Ectodermal cell (in vitro differentiated cells): ENCODE measurements at regions not wholly inside any gene's neighbourhood (a gene's known extent, or its start where the extent isn't known, plus 50 kb on each side); places are given as distances from the start of the nearest gene placed in this dataset.
"Not testable (repeated sequence)": the region's sequence is repeated elsewhere in the genome, so short reads cannot be mapped to it uniquely, and the experiment has no call there.

ENCODE experiments used
- H3K27ac ChIP-seq: 2 replicates; pipeline ENCODE4 v1.7.0; 2013; ENCODE audit warnings: mild to moderate bottlenecking, low read depth, low read length; ENCODE audit not compliant: insufficient read depth, poor library complexity, severe bottlenecking
- H3K27me3 ChIP-seq: 2 replicates; pipeline ENCODE4 v1.7.0; 2013; ENCODE audit warnings: mild to moderate bottlenecking, low read length; ENCODE audit not compliant: insufficient read depth, control insufficient read depth, poor library complexity, severe bottlenecking
- H3K36me3 ChIP-seq: one replicate; pipeline ENCODE4 v1.7.0; 2013; ENCODE audit warnings: low read length; ENCODE audit not compliant: control insufficient read depth, insufficient read depth
- H3K4me1 ChIP-seq: one replicate; pipeline ENCODE4 v1.7.0; 2013; ENCODE audit warnings: low read length; ENCODE audit not compliant: control insufficient read depth, insufficient read depth
- H3K4me3 ChIP-seq: 2 replicates; pipeline ENCODE4 v1.7.0; 2013; ENCODE audit warnings: low read depth, low read length, control low read depth; ENCODE audit not compliant: insufficient read depth
- H3K9me3 ChIP-seq: 2 replicates; pipeline ENCODE4 v1.7.0; 2013; ENCODE audit warnings: mild to moderate bottlenecking, low read length, moderate library complexity; ENCODE audit not compliant: control insufficient read depth
- WGBS, 2 experiments: methylation state at CpG; one replicate each; pipeline ENCODE4 v1.1.7; 2013; ENCODE audit warnings: missing lambda C conversion rate in 2 of 2; 5-methylcytosine and 5-hydroxymethylcytosine counted together

DNA sequence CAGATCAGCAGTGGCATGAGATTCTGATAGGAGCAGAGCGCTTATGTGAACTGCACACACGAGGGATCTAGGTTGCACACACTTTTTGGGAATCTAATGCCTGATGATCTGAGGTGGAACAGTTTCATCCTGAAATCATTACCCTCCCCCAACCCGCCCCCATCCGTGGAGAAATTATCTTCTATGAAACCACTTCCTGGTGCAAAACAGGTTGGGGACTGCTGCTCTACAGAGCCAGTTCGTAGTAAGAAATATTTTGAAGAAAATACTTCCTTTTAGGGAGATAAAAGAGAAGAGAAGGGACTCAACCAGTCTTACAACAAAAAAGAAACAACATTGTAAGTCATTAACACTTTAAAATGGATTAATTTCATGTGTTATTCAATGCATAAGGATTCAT lies 1308.2 kb downstream of the GATA3 start:
- Histone ChIP-seq H3K4me1 (no peaks in the 10 kb centered on the region), H3K36me3 (no peaks in the 10 kb centered on the region), H3K4me3 (no peak overlapping the region), H3K27me3 (no peaks in the 10 kb centered on the region), H3K9me3 (no peaks in the 10 kb centered on the region), H3K27ac (no peak overlapping the region)
- WGBS, 2 experiments = 90 to 91% methylated on average over 4 of the region's 5 CpGs

DNA sequence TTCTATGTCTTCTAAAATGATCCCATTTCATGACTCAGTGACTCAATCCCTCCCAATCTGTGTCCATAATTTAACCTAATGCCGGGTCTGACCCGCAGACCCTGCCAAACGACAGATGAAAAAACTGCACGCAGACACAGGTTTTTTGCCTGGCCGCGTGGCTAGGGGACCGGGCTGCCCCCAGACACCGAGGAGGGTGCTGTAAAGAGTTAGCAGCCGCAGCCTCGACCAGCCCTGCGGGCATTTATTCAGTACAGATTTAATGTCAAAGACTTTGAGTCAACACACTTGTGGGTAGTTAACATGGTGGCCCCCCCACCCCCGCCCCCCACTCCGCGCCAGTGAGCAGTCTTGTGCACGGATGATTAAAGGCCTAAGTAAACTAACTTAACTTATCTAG lies 1324.7 kb downstream of the GATA3 start:
- H3K27ac ChIP-seq = no peak overlapping the region
- WGBS, 2 experiments = 94 to 96% methylated on average over 15 of the region's 15 CpGs

DNA sequence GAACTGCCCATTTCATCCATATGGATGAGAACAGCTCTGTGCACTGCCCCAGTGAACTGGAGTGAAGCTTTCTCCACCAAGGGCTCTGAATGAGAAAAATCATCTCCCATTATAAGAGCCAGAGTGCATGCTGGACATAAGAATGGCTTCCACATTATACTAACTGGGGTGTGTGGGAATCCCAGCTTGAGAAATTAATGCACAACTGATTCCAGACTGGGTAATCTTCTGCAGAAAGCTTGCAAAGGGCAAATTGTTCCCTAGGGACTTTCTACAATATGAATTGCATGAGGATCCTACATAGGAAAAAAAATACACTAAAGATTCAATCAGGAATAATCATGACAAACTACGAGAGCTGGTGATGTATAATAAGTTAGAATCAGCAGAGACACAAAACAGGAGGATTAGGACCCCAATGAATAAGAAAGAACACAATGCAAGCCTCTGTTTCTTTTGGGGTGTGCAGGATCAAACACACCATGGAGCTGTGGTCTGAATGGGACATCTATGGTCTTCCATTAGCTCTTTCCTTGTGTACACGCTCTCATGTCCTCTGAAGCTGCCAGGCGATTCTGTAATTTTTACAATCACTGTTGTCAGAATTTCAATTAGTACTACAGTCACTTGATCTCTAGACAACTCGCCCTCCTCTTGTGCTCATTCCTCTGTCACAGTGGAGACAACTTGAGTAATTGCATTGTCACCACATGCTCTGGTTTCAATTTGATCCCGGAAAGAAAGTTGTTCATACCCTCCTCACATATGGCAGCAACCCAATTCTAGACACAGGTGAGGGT lies 1327.4 kb downstream of the GATA3 start:
- Histone ChIP-seq H3K36me3 (no peaks in the 10 kb centered on the region), H3K27me3 (no peaks in the 10 kb centered on the region), H3K27ac (no peak overlapping the region), H3K9me3 (no peaks in the 10 kb centered on the region), H3K4me1 (no peaks in the 10 kb centered on the region), H3K4me3 (no peak overlapping the region)
- WGBS, 2 experiments = 89 to 94% methylated on average over 5 of the region's 5 CpGs

More for the DNA sequence above, 1324.7 kb downstream of the GATA3 start:
- H3K27me3 ChIP-seq = no peaks in the 10 kb centered on the region
- H3K9me3 ChIP-seq = no peaks in the 10 kb centered on the region
- H3K36me3 ChIP-seq = no peaks in the 10 kb centered on the region
- no peaks in the 10 kb centered on the region for H3K4me1 ChIP-seq
- H3K4me3 ChIP-seq = no peak overlapping the region

DNA sequence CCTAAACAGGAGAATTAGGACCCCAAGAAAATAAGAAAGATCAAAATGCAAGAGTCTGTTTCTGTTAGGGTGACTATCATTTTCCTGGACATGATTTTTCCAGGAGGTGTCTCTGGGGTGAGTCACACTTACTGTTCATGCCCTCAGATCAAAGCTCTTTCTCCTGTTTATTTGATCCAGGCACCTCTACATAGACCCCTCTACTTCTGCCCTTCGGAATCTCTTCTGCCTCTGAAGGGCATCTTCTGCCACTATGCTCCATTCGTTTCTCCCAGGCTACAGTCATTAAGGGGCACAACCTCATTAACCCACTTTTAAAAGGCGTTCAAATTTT lies 1328.0 kb downstream of the GATA3 start:
- Histone ChIP-seq H3K27ac (no peak overlapping the region), H3K36me3 (no peaks in the 10 kb centered on the region), H3K4me3 (no peak overlapping the region), H3K4me1 (no peaks in the 10 kb centered on the region), H3K9me3 (no peaks in the 10 kb centered on the region), H3K27me3 (no peaks in the 10 kb centered on the region)
- 93 to 94% methylated on average over 3 of the region's 3 CpGs for WGBS, 2 experiments

DNA sequence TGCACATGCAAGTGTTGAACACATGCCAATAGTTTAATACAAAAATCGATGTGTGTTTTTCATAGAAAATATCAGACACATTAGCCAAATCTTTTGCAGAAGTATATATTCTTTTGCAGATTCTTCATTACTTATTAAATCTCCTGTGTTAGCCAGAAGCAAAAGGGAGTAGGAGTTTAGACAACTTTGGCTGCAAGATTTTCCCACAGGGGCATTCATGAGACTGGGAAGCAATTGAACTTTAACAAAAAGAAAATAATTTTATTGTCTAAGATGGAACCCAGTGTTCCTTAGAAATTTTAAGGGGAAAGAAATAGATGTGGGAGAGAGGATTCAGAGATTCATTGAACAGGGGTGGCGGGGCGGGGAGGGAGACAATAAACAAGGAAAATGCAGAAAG lies 1336.0 kb downstream of the GATA3 start:
- Histone ChIP-seq H3K4me3 (no peak overlapping the region), H3K27me3 (no peaks in the 10 kb centered on the region), H3K36me3 (no peaks in the 10 kb centered on the region), H3K4me1 (no peaks in the 10 kb centered on the region), H3K27ac (no peak overlapping the region), H3K9me3 (no peaks in the 10 kb centered on the region)
- 86 to 89% methylated on average over 1 to 3 of the region's 3 CpGs for WGBS, 2 experiments

GRCh38 chr10:9399275-9399983 lies 1344.9 kb downstream of the GATA3 start:
- no peak overlapping the region for H3K4me3 ChIP-seq
- no peak overlapping the region for H3K27ac ChIP-seq
- 96% methylated on average over 5 of the region's 6 CpGs for WGBS, 2 experiments
- no peaks in the 10 kb centered on the region for H3K27me3 ChIP-seq
- no peaks in the 10 kb centered on the region for H3K36me3 ChIP-seq
- H3K4me1 ChIP-seq = no peaks in the 10 kb centered on the region
- no peaks in the 10 kb centered on the region for H3K9me3 ChIP-seq

DNA sequence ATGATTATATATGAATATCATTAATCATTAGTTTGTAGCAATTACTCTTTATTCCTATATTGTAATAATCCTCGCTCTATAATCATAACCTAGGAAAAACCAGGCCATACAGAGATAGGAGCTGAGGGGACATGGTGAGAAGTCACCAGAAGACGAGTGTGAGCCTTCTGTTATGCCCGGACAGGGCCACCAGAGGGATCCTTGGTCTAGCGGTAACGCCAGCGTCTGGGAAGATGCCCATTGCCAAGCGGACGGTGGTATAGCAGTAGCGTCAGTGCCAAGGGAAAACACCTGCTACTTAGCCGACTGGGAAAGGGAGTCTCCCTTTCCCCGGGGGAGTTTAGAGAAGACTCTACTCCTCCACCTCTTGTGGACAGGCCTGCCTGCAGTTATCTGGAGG lies 1347.6 kb downstream of the GATA3 start:
- H3K4me1 ChIP-seq, H3K9me3 ChIP-seq, H3K27ac ChIP-seq, H3K4me3 ChIP-seq, H3K36me3 ChIP-seq, H3K27me3 ChIP-seq: not testable (repeated sequence)
- 86 to 89% methylated on average over 10 to 11 of the region's 11 CpGs for WGBS, 2 experiments

GRCh38 chr10:9402507-9403195 lies 1348.2 kb downstream of the GATA3 start:
- H3K27ac ChIP-seq, H3K4me1 ChIP-seq, H3K27me3 ChIP-seq, H3K9me3 ChIP-seq, H3K36me3 ChIP-seq, H3K4me3 ChIP-seq: not testable (repeated sequence)
- WGBS, 2 experiments = 87 to 93% methylated on average over 8 to 9 of the region's 9 CpGs

DNA sequence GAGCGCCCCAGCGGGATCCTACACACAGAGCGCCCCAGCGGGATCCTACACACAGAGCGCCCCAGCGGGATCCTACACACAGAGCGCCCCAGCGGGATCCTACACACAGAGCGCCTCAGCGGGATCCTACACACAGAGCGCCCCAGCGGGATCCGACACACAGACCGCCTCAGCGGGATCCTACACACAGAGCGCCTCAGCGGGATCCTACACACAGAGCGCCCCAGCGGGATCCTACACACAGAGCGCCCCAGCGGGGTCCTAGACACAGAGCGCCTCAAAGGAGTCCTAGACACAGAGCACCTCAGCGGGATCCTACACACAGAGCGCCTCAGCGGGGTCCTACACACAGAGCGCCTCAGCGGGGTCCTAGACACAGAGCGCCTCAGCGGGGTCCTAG lies 1352.7 kb downstream of the GATA3 start:
- H3K4me3 ChIP-seq, H3K9me3 ChIP-seq, H3K27me3 ChIP-seq, H3K4me1 ChIP-seq, H3K27ac ChIP-seq, H3K36me3 ChIP-seq: not testable (repeated sequence)
- WGBS, 2 experiments = 96 to 97% methylated on average over 29 of the region's 29 CpGs

- WGBS, 2 experiments = 94 to 100% methylated on average over 1 of the region's 1 CpG
- Histone ChIP-seq H3K27ac (no peak overlapping the region), H3K4me1 (no peaks in the 10 kb centered on the region), H3K27me3 (no peaks in the 10 kb centered on the region), H3K4me3 (no peak overlapping the region), H3K9me3 (no peaks in the 10 kb centered on the region), H3K36me3 (no peaks in the 10 kb centered on the region)
Observed at GRCh38 chr10:9416331-9416730, 1361.8 kb downstream of the GATA3 start.
